SK-N-MC (cell line): ENCODE measurements at regions not wholly inside any gene's neighbourhood (a gene's known extent, or its start where the extent isn't known, plus 50 kb on each side); places are given as distances from the start of the nearest gene placed in this dataset.

Source experiments
- EZH2 ChIP-seq: fragments of 200-600 bp; sonication (generic); IDR thresholded peaks from one replicate; pipeline ENCODE4 v1.6.1; 2017; ENCODE audit warnings: antibody characterized with exemption
- FOXP2 ChIP-seq: optimal IDR thresholded peaks from 2 replicates; pipeline ENCODE3; 2011; ENCODE audit warnings: mild to moderate bottlenecking, moderate library complexity; ENCODE audit not compliant: insufficient read depth; ENCODE audit errors: extremely low read length, control extremely low read depth
- POLR2AphosphoS5 ChIP-seq: IDR thresholded peaks from 2 replicates; pipeline ENCODE4 v1.6.1; 2012; ENCODE audit warnings: mild to moderate bottlenecking, low read depth, low read length, borderline replicate concordance

- no peak for TF ChIP-seq EZH2
- no peak for TF ChIP-seq POLR2AphosphoS5
- no peak for TF ChIP-seq FOXP2
These were observed 337.3 kb upstream of the E2F7 start for GRCh38 chr12:77402716-77403115.
